ENCODE measurements at regions not wholly inside any gene's neighbourhood (a gene's known extent, or its start where the extent isn't known, plus 50 kb on each side); places are given as distances from the start of the nearest gene placed in this dataset.
A peak's percentile ranks its signal among the peaks of the same experiment; 100 is the strongest.

- no peak for DNase-seq (ENCODE audit: low read depth, low spot score)
Measured at GRCh38 chr9:134271338-134272301, 54.6 kb upstream of the RXRA start.

DNA sequence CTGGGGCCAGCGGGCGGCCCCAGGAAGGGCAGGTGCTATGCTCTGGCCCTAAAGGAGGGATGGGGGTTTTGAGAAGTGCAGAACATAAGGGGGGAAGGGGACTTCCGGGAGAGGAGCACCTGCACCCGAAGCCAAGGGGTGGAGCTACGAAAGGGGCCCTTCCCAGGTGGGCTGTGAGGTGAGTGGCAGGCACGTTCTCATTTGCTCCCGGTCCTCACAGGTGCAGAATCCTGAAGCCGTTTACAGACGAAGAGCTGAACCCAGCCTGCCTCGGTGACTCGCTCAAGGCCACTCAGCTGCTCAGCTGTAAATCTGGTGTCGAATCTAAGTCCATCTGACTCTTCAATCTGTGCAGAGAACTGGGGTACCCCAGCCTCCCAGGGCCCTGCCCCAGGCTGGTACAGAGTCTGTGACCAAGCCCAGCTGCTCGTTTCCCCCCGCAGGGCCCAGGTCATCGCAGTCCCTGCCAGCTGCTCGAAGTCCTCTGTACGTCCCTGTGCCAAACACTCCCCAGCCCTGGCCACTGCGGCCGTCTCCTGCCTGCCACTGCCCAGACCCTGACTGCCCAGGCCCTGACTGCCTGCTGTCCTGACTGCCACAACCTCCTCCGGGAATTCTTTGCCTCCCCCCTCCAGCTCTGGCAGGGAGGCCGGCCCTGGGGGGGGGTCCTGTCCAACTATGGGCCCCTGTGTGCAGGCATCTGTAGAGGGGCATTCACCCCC lies 53.8 kb upstream of the RXRA start:
- no peak for DNase-seq (ENCODE audit: low read depth, low spot score)

GRCh38 chr9:134273647-134274046 lies 52.6 kb upstream of the RXRA start:
- no peak for DNase-seq (ENCODE audit: low read depth, low spot score)

- no peak for DNase-seq (ENCODE audit: low read depth, low spot score)
Measured at GRCh38 chr9:134275375-134275774, 50.9 kb upstream of the RXRA start.

DNA sequence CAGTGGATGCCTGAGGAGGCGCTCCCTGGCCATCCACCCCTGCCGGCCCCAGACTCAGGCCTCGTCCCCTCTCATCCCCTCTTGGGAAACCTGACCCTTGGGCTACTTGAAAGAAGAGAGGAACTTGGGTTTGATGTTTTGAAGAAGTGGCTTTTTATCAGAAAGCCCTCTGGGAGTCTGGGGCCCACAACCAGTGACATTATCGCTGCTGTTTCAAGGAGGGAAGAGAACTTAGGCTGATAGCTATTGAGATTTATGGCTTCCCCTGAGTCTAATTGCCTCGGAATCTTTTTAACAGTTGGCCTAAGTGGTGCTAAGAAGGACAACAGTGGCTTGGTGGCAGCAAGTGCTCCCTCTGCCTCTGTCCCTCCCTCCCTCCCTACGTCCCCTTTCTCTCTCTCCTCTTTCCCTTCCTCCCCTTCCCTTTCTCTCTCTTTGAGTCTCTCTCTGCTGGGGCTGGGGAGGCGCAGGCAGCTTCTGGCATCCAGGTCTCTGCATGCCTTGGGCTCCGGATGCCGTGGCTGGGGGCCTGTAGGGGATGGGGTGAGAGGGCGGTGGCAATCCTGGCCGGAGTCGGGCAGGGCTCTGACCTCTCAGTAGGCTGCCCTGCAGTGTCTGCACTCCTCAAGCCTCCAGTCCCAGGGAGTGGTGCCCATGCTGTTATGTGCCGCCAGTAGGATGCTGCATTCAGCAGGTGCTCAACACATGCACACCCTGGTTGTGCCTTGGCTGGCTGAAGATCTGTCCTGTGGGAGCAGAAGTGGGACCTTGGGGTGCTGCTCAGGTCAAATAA lies 49.6 kb upstream of the RXRA start:
- peak; percentile 41 for DNase-seq (ENCODE audit: low read depth, low spot score)

Data from ELF-1 (cell line).